ENCODE measurements at regions not wholly inside any gene's neighbourhood (a gene's known extent, or its start where the extent isn't known, plus 50 kb on each side); places are given as distances from the start of the nearest gene placed in this dataset.

- Histone ChIP-seq H2AFZ (ENCODE audit: control insufficient read depth, low read length) (no peak overlapping the region), H3K27me3 (ENCODE audit: control insufficient read depth, extremely low read depth, insufficient read depth, low read length) (no peaks in the 10 kb centered on the region), H3K36me3 (ENCODE audit: control insufficient read depth in 2 of 2, extremely low read depth in 1 of 2, insufficient read depth in 2 of 2, low read length in 2 of 2) (no peaks in the 10 kb centered on the region), H4K20me1 (ENCODE audit: control insufficient read depth, extremely low read depth, insufficient read depth, low read length) (no peaks in the 10 kb centered on the region), H3K4me3 (ENCODE audit: control insufficient read depth in 2 of 3, extremely low read depth in 1 of 3, insufficient read depth in 2 of 3, low read depth in 1 of 3, low read length in 3 of 3) (no peak overlapping the region), H3K9ac (ENCODE audit: control insufficient read depth, extremely low read depth, insufficient read depth, low read length) (no peak overlapping the region), H3K4me1 (ENCODE audit: control insufficient read depth, extremely low read depth, insufficient read depth, low read length) (no peaks in the 10 kb centered on the region), H3K9me3 (ENCODE audit: control insufficient read depth, low read depth, low read length) (no peaks in the 10 kb centered on the region), H3K79me2 (ENCODE audit: control insufficient read depth, insufficient read depth, low read length) (no peaks in the 10 kb centered on the region), H3K9me1 (ENCODE audit: control insufficient read depth, extremely low read depth, insufficient read depth, low read length) (no peaks in the 10 kb centered on the region), H3K4me2 (ENCODE audit: control insufficient read depth, extremely low read depth, insufficient read depth, low read depth, low read length) (no peak overlapping the region), H3K27ac (ENCODE audit: control insufficient read depth, insufficient read depth, low read length) (no peak overlapping the region)
- dilution Hi-C loops (cut with MboI; ENCODE audit: extremely low pct_ligation_motif_present, low sequenced_read_pairs) = no loop called here
- no peak for FAIRE-seq
- no peak for DNase-seq (ENCODE audit: low read depth, low spot score)
- no peak for TF ChIP-seq EZH2 (IDR thresholded peaks at IDR 0.05; ENCODE audit: low read length)
- TF ChIP-seq, protein P1, sequence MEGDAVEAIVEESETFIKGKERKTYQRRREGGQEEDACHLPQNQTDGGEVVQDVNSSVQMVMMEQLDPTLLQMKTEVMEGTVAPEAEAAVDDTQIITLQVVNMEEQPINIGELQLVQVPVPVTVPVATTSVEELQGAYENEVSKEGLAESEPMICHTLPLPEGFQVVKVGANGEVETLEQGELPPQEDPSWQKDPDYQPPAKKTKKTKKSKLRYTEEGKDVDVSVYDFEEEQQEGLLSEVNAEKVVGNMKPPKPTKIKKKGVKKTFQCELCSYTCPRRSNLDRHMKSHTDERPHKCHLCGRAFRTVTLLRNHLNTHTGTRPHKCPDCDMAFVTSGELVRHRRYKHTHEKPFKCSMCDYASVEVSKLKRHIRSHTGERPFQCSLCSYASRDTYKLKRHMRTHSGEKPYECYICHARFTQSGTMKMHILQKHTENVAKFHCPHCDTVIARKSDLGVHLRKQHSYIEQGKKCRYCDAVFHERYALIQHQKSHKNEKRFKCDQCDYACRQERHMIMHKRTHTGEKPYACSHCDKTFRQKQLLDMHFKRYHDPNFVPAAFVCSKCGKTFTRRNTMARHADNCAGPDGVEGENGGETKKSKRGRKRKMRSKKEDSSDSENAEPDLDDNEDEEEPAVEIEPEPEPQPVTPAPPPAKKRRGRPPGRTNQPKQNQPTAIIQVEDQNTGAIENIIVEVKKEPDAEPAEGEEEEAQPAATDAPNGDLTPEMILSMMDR (optimal IDR thresholded peaks at IDR 0.05 in 1 of 3, IDR thresholded peaks at IDR 0.05 in 1 of 3, conservative IDR thresholded peaks at IDR 0.05 in 1 of 3; ENCODE audit: extremely low read depth in 1 of 3, insufficient read depth in 2 of 3, low read length in 3 of 3) = no peak
Observed at GRCh38 chr3:18732474-18732873, 307.3 kb upstream of the SATB1 start.

DNA sequence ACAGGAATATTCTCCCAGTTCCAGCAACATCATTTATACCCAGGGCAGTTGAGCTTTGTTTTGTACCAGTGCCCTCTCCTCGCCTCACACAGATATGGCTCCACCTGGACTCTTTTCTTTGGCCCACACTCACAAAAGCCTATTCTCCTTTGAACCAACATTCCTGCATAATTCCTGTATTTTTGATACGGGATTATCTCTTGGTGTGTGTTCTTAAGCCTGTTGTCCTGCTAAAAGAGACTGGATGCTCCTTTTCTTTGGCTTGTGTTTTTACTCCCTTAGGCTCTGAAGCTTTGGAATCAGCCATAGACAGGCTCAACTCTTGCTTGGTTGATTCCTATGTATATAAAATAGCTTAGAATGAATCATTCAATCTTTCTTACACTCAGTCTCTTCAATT lies 305.4 kb upstream of the SATB1 start:
- H4K20me1 ChIP-seq (ENCODE audit: control insufficient read depth, extremely low read depth, insufficient read depth, low read length) = no peaks in the 10 kb centered on the region
- no peaks in the 10 kb centered on the region for H3K27me3 ChIP-seq (ENCODE audit: control insufficient read depth, extremely low read depth, insufficient read depth, low read length)
- no peak overlapping the region for H3K27ac ChIP-seq (ENCODE audit: control insufficient read depth, insufficient read depth, low read length)
- DNase-seq (ENCODE audit: low read depth, low spot score) (no peak), FAIRE-seq (no peak)
- no peak overlapping the region for H3K9ac ChIP-seq (ENCODE audit: control insufficient read depth, extremely low read depth, insufficient read depth, low read length)
- no peaks in the 10 kb centered on the region for H3K79me2 ChIP-seq (ENCODE audit: control insufficient read depth, insufficient read depth, low read length)
- TF ChIP-seq, protein P1 (optimal IDR thresholded peaks at IDR 0.05 in 1 of 3, IDR thresholded peaks at IDR 0.05 in 1 of 3, conservative IDR thresholded peaks at IDR 0.05 in 1 of 3; ENCODE audit: extremely low read depth in 1 of 3, insufficient read depth in 2 of 3, low read length in 3 of 3) = no peak
- no peak for TF ChIP-seq EZH2 (IDR thresholded peaks at IDR 0.05; ENCODE audit: low read length)
- no peaks in the 10 kb centered on the region for H3K9me3 ChIP-seq (ENCODE audit: control insufficient read depth, low read depth, low read length)
- no peaks in the 10 kb centered on the region for H3K36me3 ChIP-seq (ENCODE audit: control insufficient read depth in 2 of 2, extremely low read depth in 1 of 2, insufficient read depth in 2 of 2, low read length in 2 of 2)
- H3K4me3 ChIP-seq (ENCODE audit: control insufficient read depth in 2 of 3, extremely low read depth in 1 of 3, insufficient read depth in 2 of 3, low read depth in 1 of 3, low read length in 3 of 3) = no peak overlapping the region
- no peak overlapping the region for H3K4me2 ChIP-seq (ENCODE audit: control insufficient read depth, extremely low read depth, insufficient read depth, low read depth, low read length)
- H3K4me1 ChIP-seq (ENCODE audit: control insufficient read depth, extremely low read depth, insufficient read depth, low read length) = no peaks in the 10 kb centered on the region
- dilution Hi-C loops (cut with MboI; ENCODE audit: extremely low pct_ligation_motif_present, low sequenced_read_pairs) = no loop called here
- no peaks in the 10 kb centered on the region for H3K9me1 ChIP-seq (ENCODE audit: control insufficient read depth, extremely low read depth, insufficient read depth, low read length)
- H2AFZ ChIP-seq (ENCODE audit: control insufficient read depth, low read length) = no peak overlapping the region

Measured in keratinocyte (primary cell).